HFFc6 (cell line): ENCODE measurements at regions not wholly inside any gene's neighbourhood (a gene's known extent, or its start where the extent isn't known, plus 50 kb on each side); places are given as distances from the start of the nearest gene placed in this dataset.
A peak's percentile ranks its signal among the peaks of the same experiment; 100 is the strongest.

Experiments
- DNase-seq: peaks from one replicate; pipeline ENCODE4 v3.0.0-alpha.2; 2018
- H3K27ac Mint-ChIP-seq: 2 replicates; pipeline ENCODE4 v1.8.0; 2020; ENCODE audit warnings: mild to moderate bottlenecking, mixed read lengths
- H3K27me3 Mint-ChIP-seq: 2 replicates; pipeline ENCODE4 v1.8.0; 2021; ENCODE audit warnings: mild to moderate bottlenecking, moderate library complexity, mixed read lengths; ENCODE audit not compliant: insufficient read depth
- H3K36me3 Mint-ChIP-seq: 2 replicates; pipeline ENCODE4 v1.8.0; 2021; ENCODE audit warnings: low read depth, mixed read lengths
- H3K4me1 Mint-ChIP-seq: 2 replicates; pipeline ENCODE4 v1.8.0; 2020; ENCODE audit warnings: low read depth, mixed read lengths
- H3K4me3 Mint-ChIP-seq: 2 replicates; pipeline ENCODE4 v1.8.0; 2020; ENCODE audit warnings: mild to moderate bottlenecking, moderate library complexity, mixed read lengths
- H3K9me3 Mint-ChIP-seq: 2 replicates; pipeline ENCODE4 v1.8.0; 2020; ENCODE audit warnings: mild to moderate bottlenecking, mixed read lengths
- CTCF ChIP-seq: fragments of 200-600 bp; sonication (generic); IDR thresholded peaks from 2 replicates; pipeline ENCODE4 v1.5.0; 2021; ENCODE audit warnings: antibody characterized with exemption, mild to moderate bottlenecking

- DNase-seq, result no peak
- Mint-ChIP-seq H3K36me3 (no peaks in the 10 kb centered on the region), H3K4me1 (peaks cover 15% of the 10 kb centered on the region), H3K4me3 (no peak overlapping the region), H3K9me3 (no peaks in the 10 kb centered on the region), H3K27ac (no peak overlapping the region), H3K27me3 (no peaks in the 10 kb centered on the region)
- no peak for TF ChIP-seq CTCF
These were observed 53.8 kb upstream of the FBN2 start for GRCh38 chr5:128591598-128592455.

- no peaks in the 10 kb centered on the region for H3K9me3 Mint-ChIP-seq
- no peaks in the 10 kb centered on the region for H3K27me3 Mint-ChIP-seq
- H3K27ac Mint-ChIP-seq, result no peak overlapping the region
- H3K36me3 Mint-ChIP-seq, result no peaks in the 10 kb centered on the region
- no peak overlapping the region for H3K4me3 Mint-ChIP-seq
- DNase-seq, result no peak
- TF ChIP-seq CTCF, result no peak
- H3K4me1 Mint-ChIP-seq, result no peaks in the 10 kb centered on the region; the same call in 1 of the 2 replicates
These were observed 58.0 kb upstream of the FBN2 start for GRCh38 chr5:128596071-128596470.

- Mint-ChIP-seq H3K4me3 (no peak overlapping the region), H3K4me1 (no peaks in the 10 kb centered on the region; the same call in 1 of the 2 replicates), H3K9me3 (no peaks in the 10 kb centered on the region), H3K36me3 (no peaks in the 10 kb centered on the region), H3K27ac (no peak overlapping the region), H3K27me3 (no peaks in the 10 kb centered on the region; the same call in 1 of the 2 replicates)
- no peak for DNase-seq
- no peak for TF ChIP-seq CTCF
These were observed 59.1 kb upstream of the FBN2 start for GRCh38 chr5:128597156-128597555.

- no peak for TF ChIP-seq CTCF
- no peak overlapping the region for H3K4me3 Mint-ChIP-seq
- no peak overlapping the region for H3K27ac Mint-ChIP-seq
- DNase-seq, result no peak
- peaks cover 11% of the 10 kb centered on the region for H3K9me3 Mint-ChIP-seq
- peaks cover 13% of the 10 kb centered on the region for H3K36me3 Mint-ChIP-seq
- peaks cover 25% of the 10 kb centered on the region for H3K4me1 Mint-ChIP-seq
- no peaks in the 10 kb centered on the region; the same call in 1 of the 2 replicates for H3K27me3 Mint-ChIP-seq
These were observed 75.1 kb upstream of the FBN2 start for GRCh38 chr5:128613128-128613527.

DNA sequence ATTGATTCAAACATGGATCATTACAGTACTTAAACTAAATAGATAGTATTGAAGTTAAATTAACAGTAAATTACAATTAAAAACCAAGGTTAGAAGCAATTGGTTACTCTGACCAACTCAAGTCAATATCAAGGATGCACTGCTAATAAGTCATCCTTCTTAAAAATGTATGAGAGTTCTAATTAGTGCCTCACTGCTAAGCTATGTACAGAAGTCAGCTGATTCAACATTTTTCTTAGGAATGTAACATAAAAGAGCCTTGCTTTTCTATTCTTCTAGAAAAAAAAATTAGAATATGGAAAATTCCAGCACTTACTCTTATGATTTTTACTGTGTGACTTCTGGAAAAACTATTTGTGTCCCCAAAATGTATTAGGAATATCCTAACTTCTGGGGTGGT, 75.7 kb upstream of the FBN2 start:
- Mint-ChIP-seq H3K27ac (peak overlapping the region; percentile 29; the same call in 1 of the 2 replicates), H3K27me3 (no peaks in the 10 kb centered on the region; the same call in 1 of the 2 replicates), H3K4me3 (no peak overlapping the region), H3K4me1 (peaks cover 25% of the 10 kb centered on the region), H3K36me3 (peaks cover 13% of the 10 kb centered on the region), H3K9me3 (peaks cover 11% of the 10 kb centered on the region)
- peak; percentile 41 for DNase-seq
- TF ChIP-seq CTCF, result no peak
